HS-5 (cell line): ENCODE measurements at regions not wholly inside any gene's neighbourhood (a gene's known extent, or its start where the extent isn't known, plus 50 kb on each side); places are given as distances from the start of the nearest gene placed in this dataset.

Experiments used
- DNase-seq: peaks from one replicate; pipeline ENCODE4 v3.0.0-alpha.2; 2012; ENCODE audit warnings: low read depth

GRCh38 chr6:137690034-137690433 is 177.0 kb upstream of the TNFAIP3 start:
- DNase-seq = no peak

GRCh38 chr6:137690721-137691120 is 176.3 kb upstream of the TNFAIP3 start:
- DNase-seq = no peak

- no peak for DNase-seq
Measured at GRCh38 chr6:137692308-137692707, 174.8 kb upstream of the TNFAIP3 start.

- DNase-seq = peak; percentile 37
Measured at GRCh38 chr6:137692806-137693205, 174.3 kb upstream of the TNFAIP3 start.

- DNase-seq = no peak
Measured at GRCh38 chr6:137693711-137694110, 173.3 kb upstream of the TNFAIP3 start.

- DNase-seq = no peak
Measured at GRCh38 chr6:137696765-137697164, 170.3 kb upstream of the TNFAIP3 start.

GRCh38 chr6:137697267-137697938 is 169.7 kb upstream of the TNFAIP3 start:
- peak; percentile 48 for DNase-seq

GRCh38 chr6:137698636-137699030 is 168.4 kb upstream of the TNFAIP3 start:
- no peak for DNase-seq

- DNase-seq = peak; percentile 31
Measured at GRCh38 chr6:137699031-137699683, 167.9 kb upstream of the TNFAIP3 start.

- DNase-seq = no peak
Measured at GRCh38 chr6:137700161-137700560, 166.9 kb upstream of the TNFAIP3 start.

GRCh38 chr6:137700751-137701477 is 166.1 kb upstream of the TNFAIP3 start:
- no peak for DNase-seq

GRCh38 chr6:137701942-137702341 is 165.1 kb upstream of the TNFAIP3 start:
- no peak for DNase-seq

GRCh38 chr6:137702791-137703424 is 164.2 kb upstream of the TNFAIP3 start:
- DNase-seq = no peak

- DNase-seq = no peak
Measured at GRCh38 chr6:137704802-137705159, 162.3 kb upstream of the TNFAIP3 start.

- no peak for DNase-seq
Measured at GRCh38 chr6:137705160-137706082, 161.6 kb upstream of the TNFAIP3 start.

GRCh38 chr6:137706083-137706750 is 160.8 kb upstream of the TNFAIP3 start:
- no peak for DNase-seq

GRCh38 chr6:137707038-137707589 is 159.9 kb upstream of the TNFAIP3 start:
- DNase-seq = no peak

GRCh38 chr6:137707590-137708360 is 159.3 kb upstream of the TNFAIP3 start:
- no peak for DNase-seq

GRCh38 chr6:137708481-137708880 is 158.6 kb upstream of the TNFAIP3 start:
- DNase-seq = no peak
